Neural progenitor cell (in vitro differentiated cells): ENCODE measurements at regions not wholly inside any gene's neighbourhood (a gene's known extent, or its start where the extent isn't known, plus 50 kb on each side); places are given as distances from the start of the nearest gene placed in this dataset.

Experiments used
- EZH2 ChIP-seq: fragments of 200-600 bp; sonication (generic); IDR thresholded peaks from 2 replicates; pipeline ENCODE4 v1.6.1; 2017; ENCODE audit warnings: antibody characterized with exemption, mild to moderate bottlenecking, moderate library complexity
- TF ChIP-seq, protein P1 (sequence below): fragments of 200-600 bp; sonication (generic); IDR thresholded peaks from 2 replicates; pipeline ENCODE4 v1.5.1; 2017; ENCODE audit warnings: antibody characterized with exemption, mild to moderate bottlenecking

DNA sequence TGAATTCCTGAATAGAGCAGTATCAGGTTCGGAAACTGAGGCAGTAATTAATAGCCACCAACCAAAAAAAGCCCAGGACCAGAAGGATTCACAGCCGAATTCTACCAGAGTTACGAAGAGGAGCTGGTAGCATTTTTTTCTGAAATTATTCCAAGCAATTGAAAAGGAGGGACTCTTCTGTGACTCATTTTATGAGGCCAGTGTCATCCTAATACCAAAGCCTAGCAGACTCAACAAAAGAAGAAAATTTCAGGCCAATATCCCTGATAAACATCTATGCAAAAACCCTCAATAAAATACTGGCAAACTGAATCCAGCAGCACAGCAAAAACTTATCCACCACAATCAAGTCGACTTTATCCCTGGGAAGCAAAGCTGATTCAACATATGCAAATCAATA lies 202.3 kb upstream of the SLC16A7 start:
- TF ChIP-seq, protein P1, sequence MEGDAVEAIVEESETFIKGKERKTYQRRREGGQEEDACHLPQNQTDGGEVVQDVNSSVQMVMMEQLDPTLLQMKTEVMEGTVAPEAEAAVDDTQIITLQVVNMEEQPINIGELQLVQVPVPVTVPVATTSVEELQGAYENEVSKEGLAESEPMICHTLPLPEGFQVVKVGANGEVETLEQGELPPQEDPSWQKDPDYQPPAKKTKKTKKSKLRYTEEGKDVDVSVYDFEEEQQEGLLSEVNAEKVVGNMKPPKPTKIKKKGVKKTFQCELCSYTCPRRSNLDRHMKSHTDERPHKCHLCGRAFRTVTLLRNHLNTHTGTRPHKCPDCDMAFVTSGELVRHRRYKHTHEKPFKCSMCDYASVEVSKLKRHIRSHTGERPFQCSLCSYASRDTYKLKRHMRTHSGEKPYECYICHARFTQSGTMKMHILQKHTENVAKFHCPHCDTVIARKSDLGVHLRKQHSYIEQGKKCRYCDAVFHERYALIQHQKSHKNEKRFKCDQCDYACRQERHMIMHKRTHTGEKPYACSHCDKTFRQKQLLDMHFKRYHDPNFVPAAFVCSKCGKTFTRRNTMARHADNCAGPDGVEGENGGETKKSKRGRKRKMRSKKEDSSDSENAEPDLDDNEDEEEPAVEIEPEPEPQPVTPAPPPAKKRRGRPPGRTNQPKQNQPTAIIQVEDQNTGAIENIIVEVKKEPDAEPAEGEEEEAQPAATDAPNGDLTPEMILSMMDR = no peak
- TF ChIP-seq EZH2 = no peak
